RWPE1 (cell line): ENCODE measurements at regions not wholly inside any gene's neighbourhood (a gene's known extent, or its start where the extent isn't known, plus 50 kb on each side); places are given as distances from the start of the nearest gene placed in this dataset.

ENCODE experiments used
- CTCF ChIA-PET: fragments of 350-600 bp; sonication (Branson Sonifier 250); formaldehyde crosslinking; extraction: SDS; loops from one replicate; lab custom pipeline; 2021; lab: Yijun Ruan, JAX
- POLR2A ChIA-PET: fragments of 400-600 bp; formaldehyde crosslinking; extraction: SDS; loops from one replicate; lab custom pipeline; 2020; ENCODE audit warnings: antibody characterized with exemption; ENCODE audit not compliant: low non-redundant PET; lab: Yijun Ruan, JAX
- DNase-seq: peaks from one replicate; pipeline ENCODE4 v3.0.0; 2012; ENCODE audit warnings: low spot score
- H3K27ac ChIP-seq: fragments of 450-650 bp; 2 replicates; pipeline ENCODE4 v1.5.1; 2017
- TF ChIP-seq, protein P1 (sequence below): fragments of 450-650 bp; conservative IDR thresholded peaks from 2 replicates; pipeline ENCODE4 v1.5.1; 2017; ENCODE audit warnings: low read depth, mild to moderate bottlenecking

DNA sequence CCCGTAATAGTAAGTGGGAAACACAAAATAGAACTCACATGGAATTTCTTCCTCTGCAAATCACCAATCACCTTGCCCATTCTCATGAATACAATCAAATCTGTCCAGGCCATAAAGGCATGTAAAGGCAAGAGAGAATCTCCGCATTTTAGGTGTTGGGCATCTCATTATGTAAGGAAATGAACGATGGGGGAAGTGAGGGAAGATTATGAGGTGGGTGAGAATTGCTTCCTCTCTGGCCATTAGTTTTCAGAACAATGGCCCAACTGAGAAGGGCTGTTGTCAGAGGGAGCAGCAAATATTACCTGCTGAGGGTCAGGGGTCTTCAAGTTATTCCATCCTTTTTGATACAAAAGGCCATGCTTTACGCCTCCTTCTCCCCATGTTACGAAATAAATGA is 455.1 kb downstream of the ARHGEF28 start:
- TF ChIP-seq, protein P1, sequence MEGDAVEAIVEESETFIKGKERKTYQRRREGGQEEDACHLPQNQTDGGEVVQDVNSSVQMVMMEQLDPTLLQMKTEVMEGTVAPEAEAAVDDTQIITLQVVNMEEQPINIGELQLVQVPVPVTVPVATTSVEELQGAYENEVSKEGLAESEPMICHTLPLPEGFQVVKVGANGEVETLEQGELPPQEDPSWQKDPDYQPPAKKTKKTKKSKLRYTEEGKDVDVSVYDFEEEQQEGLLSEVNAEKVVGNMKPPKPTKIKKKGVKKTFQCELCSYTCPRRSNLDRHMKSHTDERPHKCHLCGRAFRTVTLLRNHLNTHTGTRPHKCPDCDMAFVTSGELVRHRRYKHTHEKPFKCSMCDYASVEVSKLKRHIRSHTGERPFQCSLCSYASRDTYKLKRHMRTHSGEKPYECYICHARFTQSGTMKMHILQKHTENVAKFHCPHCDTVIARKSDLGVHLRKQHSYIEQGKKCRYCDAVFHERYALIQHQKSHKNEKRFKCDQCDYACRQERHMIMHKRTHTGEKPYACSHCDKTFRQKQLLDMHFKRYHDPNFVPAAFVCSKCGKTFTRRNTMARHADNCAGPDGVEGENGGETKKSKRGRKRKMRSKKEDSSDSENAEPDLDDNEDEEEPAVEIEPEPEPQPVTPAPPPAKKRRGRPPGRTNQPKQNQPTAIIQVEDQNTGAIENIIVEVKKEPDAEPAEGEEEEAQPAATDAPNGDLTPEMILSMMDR, result no peak
- ChIA-PET POLR2A (no interaction called here), CTCF (interaction anchor here (0.6 to 0.7 kb wide), 2 partner anchors 13 to 485 kb away, joined by 3 read pairs; no protein-coding TSS in a partner anchor)
- DNase-seq, result no peak
- H3K27ac ChIP-seq, result no peak overlapping the region

DNA sequence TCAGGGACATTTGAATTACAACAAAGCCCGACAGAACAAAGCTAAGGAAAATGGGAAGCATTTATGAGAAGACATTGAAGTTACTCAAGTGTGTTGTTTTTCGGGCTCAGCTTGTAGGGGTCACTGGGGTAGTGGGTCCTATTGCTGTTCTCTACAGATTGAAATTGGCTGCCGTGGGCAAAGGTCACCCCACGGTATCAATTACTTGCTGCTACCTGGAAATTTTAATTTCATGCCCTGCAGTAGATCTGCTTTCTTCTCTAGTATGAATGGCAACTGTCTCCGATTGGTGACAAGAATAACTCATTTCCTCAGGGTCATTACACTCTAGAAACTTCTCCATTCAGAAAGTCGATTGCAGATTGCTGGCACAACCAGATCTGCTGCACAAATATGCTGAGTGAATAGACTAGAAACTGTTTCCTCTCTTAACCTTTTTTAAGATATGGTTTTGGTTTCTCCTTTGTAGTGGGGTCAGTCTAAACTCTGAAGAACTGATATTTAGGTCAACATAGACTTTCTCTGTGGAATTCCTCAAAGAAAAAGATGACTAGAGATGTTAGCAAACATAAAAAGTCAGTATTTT is 454.1 kb downstream of the ARHGEF28 start:
- TF ChIP-seq, protein P1, result no peak
- POLR2A ChIA-PET, result no interaction called here
- CTCF ChIA-PET, result interaction anchor here (0.8 kb wide), 1 partner anchor 467 kb away, joined by 4 read pairs; no protein-coding TSS in a partner anchor
- DNase-seq, result no peak
- H3K27ac ChIP-seq, result no peak overlapping the region

DNA sequence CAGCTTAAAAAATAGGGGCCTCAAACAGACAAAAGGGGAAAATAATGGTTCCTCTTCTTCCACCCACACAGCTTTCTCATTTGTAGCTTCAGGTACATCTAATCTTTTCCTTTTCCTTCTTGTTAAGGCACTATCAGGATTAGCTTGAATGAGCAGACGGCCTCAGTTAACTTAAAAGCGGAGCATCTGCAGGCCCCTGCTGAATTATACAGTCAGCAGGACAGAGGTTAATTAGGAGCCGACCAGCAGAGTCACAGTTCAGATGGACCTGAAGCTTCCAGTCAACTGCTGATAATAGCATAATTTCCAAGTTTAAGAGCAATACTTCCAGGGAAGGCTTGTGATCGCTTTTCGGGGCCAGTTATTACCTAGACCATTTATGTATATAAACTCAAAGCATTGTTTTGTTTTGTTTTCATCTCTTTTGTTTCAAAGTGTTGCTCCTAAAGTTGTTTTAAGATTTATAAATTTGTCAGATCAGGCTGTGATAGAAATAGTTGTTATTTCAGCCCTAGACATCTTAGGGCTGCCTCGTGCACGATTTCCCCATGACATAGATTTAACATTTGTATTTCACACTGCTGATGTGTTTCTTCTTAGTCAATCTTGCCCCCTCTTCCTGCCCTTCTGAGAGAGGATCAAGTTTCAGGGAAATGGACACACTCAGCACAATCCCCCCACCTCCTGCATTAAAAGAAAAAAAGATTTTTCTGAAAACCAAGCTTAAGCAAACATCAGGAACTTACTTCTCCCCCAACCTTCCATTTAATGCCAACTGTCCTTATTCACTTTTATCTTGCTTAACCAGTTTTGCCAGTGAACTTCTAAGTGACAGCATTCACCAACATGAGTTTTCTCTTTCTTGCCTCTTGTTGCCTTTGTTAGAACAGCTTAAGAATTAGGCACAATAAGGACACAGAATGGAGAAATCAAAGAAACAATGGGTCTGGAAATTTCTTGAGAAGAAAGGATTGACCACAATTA is 449.8 kb downstream of the ARHGEF28 start:
- ChIA-PET POLR2A (no interaction called here), CTCF (interaction anchor here (0.6 to 1.0 kb wide), 4 partner anchors 9 to 260 kb away, joined by 3 read pairs; no protein-coding TSS in a partner anchor)
- DNase-seq, result peak; percentile 21
- TF ChIP-seq, protein P1, result no peak
- no peak overlapping the region for H3K27ac ChIP-seq

DNA sequence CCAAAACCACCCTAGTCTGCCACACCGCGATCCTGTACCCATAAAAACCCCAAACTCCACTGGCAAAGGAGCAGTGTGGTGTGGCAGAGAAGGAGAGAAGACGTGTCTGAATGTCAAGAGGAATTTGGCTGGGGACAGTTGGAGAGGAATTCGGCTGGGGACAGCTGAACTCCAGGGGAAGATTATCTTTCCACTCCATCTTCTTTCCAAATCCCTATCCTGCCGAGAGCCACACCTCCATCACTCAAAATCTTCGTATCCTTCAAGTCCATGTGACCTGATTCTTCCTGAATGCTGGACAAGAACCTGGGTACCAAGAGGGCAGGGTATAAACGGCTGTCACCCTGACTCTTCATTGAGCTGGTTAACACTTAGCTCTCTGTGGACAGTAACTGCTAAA is 448.1 kb downstream of the ARHGEF28 start:
- TF ChIP-seq, protein P1, result no peak
- POLR2A ChIA-PET, result no interaction called here
- CTCF ChIA-PET, result no interaction called here
- H3K27ac ChIP-seq, result no peak overlapping the region
- no peak for DNase-seq

DNA sequence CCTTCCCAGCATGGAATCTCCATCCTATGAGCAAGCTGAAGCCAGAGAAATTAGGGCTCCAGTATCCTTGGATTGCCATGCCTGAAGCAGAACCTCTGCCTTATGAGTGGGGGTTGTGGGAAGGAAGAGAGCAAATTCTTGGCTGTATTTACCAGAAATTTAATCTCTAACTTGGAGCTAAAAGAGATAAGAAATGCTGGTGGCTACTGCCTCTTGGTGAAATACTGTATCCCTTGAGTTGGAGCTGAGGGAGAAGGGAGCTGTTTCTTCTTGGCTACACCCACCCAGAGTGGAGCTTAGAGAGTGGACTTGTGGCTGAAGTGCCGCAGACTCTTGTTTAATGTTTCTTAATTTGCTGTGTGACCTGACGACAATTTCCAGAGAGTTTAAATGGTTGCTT is 447.3 kb downstream of the ARHGEF28 start:
- TF ChIP-seq, protein P1, result no peak
- ChIA-PET POLR2A (no interaction called here), CTCF (no interaction called here)
- H3K27ac ChIP-seq, result no peak overlapping the region
- no peak for DNase-seq

DNA sequence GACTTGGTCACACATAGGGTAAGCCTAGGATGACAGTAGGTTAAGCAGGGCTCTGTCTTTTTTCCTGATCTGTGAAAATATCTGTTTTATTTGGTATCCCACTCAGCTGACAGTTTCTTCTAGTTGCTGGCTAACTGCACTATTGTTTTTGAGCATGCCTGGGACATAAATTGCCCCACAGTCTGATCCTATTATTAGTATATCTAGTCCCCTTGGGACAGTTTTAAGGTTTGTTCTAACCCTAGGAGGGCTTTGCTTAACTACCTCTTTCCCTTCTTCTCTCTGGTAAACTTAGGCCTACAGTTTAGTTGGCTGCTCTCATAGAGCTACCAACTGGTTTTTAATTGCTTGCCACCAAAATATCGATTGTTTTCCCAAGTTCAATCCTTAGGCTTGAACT is 446.6 kb downstream of the ARHGEF28 start:
- TF ChIP-seq, protein P1, result no peak
- no peak overlapping the region for H3K27ac ChIP-seq
- DNase-seq, result no peak
- ChIA-PET POLR2A (no interaction called here), CTCF (interaction anchor here (0.6 to 0.7 kb wide), 4 partner anchors 41 to 577 kb away, joined by 3 to 6 read pairs (median 3); no protein-coding TSS in a partner anchor)
